Cerebellar cortex (tissue), 1 donor: ENCODE measurements at regions not wholly inside any gene's neighbourhood (a gene's known extent, or its start where the extent isn't known, plus 50 kb on each side); places are given as distances from the start of the nearest gene placed in this dataset.

Source experiments
- DNase-seq: peaks from one replicate; pipeline ENCODE4 v3.0.0-alpha.2; 2015; ENCODE audit warnings: low spot score

DNA sequence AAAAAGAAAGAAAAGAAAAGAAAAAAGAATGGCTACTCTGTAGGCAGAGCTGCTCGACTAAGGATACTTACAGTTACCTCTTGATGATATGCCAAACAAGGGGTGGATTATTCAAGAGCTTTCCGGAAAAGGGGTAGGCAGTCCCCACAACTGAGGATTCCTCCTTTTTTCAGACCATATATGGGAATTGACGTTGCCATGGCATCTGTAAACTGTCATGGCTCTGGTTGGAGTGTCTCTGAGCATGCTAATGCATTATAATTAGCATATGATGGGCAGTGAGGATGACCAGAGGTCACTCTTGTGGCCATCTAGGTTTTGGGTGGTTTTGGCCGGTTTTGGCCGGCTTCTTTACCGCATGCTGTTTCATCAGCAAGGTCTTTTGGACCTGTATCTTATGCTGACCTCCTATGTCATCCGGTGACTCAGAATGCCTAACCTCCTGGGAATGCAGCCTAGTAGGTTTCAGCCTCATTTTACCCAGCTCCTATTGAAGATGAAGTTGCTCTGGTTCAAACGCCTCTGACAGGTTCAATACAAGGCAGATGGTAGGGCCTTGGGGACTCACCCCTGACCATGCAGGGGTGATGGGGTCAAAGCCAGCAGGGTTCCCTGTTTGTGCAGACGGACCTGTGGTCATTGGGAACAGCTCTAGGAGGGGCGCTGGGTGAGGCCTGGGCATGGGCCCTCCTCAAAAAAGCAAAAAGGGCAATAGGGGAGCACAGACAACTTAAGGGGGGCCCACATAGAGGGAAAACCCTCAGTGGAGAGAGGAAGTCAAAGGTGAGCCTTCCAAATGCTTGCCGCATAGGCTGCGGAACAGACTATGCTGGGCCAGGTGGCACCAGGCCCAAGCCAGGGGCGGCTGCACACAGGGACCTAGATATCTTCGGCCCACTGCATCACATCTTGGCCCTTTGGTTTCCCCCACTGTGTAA is 251.2 kb upstream of the RAB6C start:
- DNase-seq = no peak

GRCh38 chr2:129729011-129729410 is 250.5 kb upstream of the RAB6C start:
- DNase-seq = no peak

DNA sequence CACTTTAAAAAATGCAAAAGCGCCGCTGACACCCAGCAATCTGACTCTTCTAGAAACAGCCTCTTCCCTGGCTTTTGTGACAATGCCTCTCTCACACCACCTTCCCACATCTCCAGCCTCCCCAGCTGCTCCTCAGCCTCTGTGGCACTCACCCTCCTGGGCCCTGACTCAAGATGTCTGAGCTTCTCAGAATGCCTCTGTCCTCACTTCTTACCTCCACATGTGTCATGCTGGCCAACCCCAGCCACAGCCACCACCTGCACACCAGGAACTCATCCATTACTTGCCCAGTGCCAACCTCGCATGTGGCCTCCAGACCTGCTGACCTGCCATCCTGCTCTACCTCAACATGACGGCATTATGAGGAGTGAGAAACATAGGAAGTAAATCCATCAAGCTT is 249.8 kb upstream of the RAB6C start:
- DNase-seq = no peak

GRCh38 chr2:129730979-129731378 is 248.5 kb upstream of the RAB6C start:
- DNase-seq = no peak

GRCh38 chr2:129731907-129732629 is 247.4 kb upstream of the RAB6C start:
- no peak for DNase-seq

- no peak for DNase-seq
These were observed 246.8 kb upstream of the RAB6C start for GRCh38 chr2:129732630-129733026.

DNA sequence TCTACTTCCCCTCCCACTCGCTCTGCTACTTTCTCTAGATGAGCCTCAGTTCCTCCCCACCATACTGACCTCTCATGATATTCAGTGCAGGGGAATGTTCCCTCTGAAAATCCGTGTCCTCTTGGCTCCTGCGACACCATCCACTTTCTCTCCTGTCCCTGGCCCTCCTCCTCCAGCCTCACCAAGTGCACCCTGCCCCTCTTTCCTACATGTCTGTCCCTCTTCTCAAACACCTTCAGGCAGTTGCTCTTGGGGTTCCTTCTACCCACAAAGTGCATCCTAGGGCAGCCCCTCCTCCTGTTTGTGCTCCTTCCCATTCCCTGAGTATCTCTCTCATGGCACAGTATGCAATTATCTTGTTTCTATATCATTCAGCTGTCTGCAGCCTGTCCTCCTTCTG is 246.4 kb upstream of the RAB6C start:
- DNase-seq = no peak

- no peak for DNase-seq
These were observed 245.9 kb upstream of the RAB6C start for GRCh38 chr2:129733579-129733978.

GRCh38 chr2:129734343-129735034 is 245.0 kb upstream of the RAB6C start:
- DNase-seq = no peak

DNA sequence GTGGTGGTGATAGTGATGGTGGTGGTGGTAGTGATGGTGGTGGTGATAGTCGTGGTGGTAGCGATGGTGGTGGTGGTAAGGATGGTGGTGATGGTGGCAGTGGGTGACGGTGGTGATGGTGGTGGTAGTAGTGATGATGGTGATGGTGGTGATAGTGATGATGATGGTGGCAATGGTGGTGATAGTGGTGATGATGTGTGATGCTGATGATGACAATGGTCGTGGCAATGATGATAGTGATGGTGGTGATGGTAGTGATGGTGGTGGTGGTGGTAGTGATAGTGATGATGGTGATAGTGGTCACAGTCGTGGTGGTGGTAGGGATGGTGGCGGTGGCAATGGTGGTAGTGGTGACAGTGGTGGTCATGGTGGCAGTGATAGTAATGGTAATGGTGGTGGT is 243.9 kb upstream of the RAB6C start:
- DNase-seq = no peak

GRCh38 chr2:129737660-129738527 is 241.6 kb upstream of the RAB6C start:
- DNase-seq = no peak

GRCh38 chr2:129738799-129739198 is 240.7 kb upstream of the RAB6C start:
- no peak for DNase-seq

GRCh38 chr2:129740504-129740903 is 239.0 kb upstream of the RAB6C start:
- no peak for DNase-seq

DNA sequence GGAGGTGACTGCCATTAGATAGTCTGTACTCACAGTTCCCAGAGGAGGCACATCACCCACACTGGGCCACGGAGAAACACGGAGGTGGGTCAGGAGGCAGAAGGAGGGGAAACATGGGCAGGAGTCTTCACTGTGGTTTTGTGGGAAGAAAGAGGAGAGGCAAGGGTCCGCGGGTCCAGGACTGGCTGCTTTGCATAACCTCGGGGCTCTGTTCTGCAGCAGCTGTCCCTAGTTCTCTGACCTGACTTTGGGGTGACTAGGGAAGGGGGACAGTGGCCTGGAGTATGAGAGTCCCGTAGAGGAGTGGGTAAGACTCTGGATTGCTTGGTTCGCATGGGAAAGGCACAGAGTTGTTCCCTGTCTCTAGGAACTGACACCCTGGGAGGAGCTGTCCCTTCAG is 238.3 kb upstream of the RAB6C start:
- DNase-seq = no peak

GRCh38 chr2:129741623-129742022 is 237.8 kb upstream of the RAB6C start:
- DNase-seq = no peak

- no peak for DNase-seq
These were observed 236.9 kb upstream of the RAB6C start for GRCh38 chr2:129742415-129743180.

DNA sequence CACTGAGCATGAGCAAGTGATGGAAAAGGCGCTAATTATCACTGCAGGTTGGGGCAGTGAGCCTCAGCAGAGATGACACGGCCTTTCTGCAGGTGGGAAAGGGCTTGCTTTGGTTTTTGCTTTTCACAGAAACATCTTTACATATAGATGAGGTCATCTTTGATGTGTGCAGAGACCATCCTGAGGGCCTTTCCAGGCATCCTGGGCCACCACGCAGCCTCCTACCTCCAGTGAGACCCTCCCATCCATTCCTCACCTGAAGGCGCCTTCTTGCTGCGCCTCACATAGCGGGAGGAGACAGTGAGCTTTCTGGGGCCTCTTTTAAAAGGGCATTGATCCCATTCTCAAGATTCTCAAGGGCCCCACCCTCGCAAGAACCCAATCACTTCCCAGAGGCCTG is 235.3 kb upstream of the RAB6C start:
- DNase-seq = no peak

- DNase-seq = no peak
These were observed 234.8 kb upstream of the RAB6C start for GRCh38 chr2:129744649-129745048.

DNA sequence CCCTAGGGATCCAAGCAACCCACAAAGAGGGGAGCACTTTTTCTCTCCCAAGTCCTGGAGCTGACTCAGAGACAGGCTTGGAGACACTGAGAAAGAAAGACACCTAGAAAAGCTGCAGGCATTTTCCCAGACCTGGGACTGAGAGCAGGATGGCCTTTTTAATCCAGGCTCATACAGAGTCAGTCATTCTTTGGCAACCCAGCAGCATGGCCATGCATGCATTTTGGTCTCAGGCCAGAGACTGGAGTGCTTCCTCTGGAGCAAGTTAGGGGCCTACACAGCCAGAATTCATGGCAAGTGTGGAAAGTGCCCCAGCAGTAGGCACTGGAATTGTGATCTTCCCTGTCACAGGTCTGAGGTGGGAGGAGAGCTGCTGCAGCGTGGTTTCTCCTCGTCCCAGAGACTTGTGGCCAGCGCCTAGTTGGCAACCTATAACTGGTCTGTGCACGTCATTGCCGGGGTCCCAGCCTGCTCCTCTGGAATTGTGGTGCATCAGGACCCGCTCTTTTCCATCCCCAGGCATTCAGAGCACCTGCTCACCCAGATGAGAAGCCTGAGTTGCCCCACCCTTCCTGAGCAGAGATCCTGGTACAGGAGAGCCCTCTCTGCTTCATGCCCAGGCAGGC is 231.9 kb upstream of the RAB6C start:
- DNase-seq = no peak

DNA sequence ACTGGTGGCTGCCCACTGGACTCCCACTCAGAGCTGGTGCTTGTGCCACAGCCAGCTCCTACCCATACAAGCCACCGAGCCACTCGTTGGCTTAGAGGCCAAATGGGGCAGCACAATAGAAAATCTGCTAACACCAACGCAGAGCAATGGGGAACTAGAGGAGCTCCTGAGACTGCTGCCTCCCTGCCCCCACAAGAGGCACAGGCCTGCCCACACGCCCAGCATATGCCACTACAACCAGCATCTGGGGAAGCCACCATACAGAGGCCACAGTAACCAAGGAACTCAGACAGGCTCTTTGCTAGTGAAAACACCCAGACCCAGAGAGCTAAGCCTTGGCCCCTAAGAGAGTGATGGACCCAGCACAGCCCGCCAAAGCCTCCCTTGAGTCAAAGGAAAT is 231.2 kb upstream of the RAB6C start:
- no peak for DNase-seq

DNA sequence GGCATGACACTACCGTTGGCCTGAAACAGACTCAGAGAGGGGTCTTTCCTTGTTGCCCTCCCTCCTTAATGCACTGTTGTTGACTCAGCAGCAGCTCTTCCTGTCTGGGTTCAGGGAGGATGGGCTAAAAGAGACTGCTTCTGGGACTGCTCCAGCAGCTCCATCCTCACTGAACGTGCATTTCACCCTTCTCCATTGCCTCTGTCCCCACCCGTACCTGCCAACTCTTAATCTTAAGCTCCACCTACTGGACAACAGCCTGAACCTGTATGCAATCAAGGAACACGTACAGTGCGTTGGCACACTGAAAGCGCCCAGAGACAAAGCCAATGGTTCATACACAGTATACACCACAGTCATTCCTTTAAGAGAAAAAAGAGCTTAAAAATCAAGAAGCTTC is 230.8 kb upstream of the RAB6C start:
- no peak for DNase-seq
